ENCODE measurements at regions not wholly inside any gene's neighbourhood (a gene's known extent, or its start where the extent isn't known, plus 50 kb on each side); places are given as distances from the start of the nearest gene placed in this dataset.

- TF ChIP-seq, protein P1, sequence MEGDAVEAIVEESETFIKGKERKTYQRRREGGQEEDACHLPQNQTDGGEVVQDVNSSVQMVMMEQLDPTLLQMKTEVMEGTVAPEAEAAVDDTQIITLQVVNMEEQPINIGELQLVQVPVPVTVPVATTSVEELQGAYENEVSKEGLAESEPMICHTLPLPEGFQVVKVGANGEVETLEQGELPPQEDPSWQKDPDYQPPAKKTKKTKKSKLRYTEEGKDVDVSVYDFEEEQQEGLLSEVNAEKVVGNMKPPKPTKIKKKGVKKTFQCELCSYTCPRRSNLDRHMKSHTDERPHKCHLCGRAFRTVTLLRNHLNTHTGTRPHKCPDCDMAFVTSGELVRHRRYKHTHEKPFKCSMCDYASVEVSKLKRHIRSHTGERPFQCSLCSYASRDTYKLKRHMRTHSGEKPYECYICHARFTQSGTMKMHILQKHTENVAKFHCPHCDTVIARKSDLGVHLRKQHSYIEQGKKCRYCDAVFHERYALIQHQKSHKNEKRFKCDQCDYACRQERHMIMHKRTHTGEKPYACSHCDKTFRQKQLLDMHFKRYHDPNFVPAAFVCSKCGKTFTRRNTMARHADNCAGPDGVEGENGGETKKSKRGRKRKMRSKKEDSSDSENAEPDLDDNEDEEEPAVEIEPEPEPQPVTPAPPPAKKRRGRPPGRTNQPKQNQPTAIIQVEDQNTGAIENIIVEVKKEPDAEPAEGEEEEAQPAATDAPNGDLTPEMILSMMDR (IDR thresholded peaks at IDR 0.05; ENCODE audit: insufficient read depth, low read length, poor library complexity, severe bottlenecking): no peak
- no peak for TF ChIP-seq EZH2phosphoT487 (conservative IDR thresholded peaks at IDR 0.05; ENCODE audit: low read length)
Observed at GRCh38 chr13:68467160-68467559, 1237.0 kb upstream of the PCDH9 start.
